Fibroblast of lung (primary cell): ENCODE measurements at regions not wholly inside any gene's neighbourhood (a gene's known extent, or its start where the extent isn't known, plus 50 kb on each side); places are given as distances from the start of the nearest gene placed in this dataset.

Source experiments
- EZH2 ChIP-seq: IDR thresholded peaks from 2 replicates; pipeline ENCODE4 v1.5.1; 2012; ENCODE audit warnings: low read length, control low read depth, mild to moderate bottlenecking; ENCODE audit errors: missing control alignments
- TF ChIP-seq, protein P1 (sequence below), 2 donors: IDR thresholded peaks in 1 of 2; conservative IDR thresholded peaks in 1 of 2; 1 replicate in 1 of 2; 2 replicates in 1 of 2; pipeline ENCODE4 v1.5.1; 2011 to 2012; ENCODE audit warnings: low read length in 2 of 2, control low read depth in 1 of 2, inconsistent platforms in 1 of 2, low read depth in 1 of 2, mild to moderate bottlenecking in 1 of 2

- TF ChIP-seq, protein P1, sequence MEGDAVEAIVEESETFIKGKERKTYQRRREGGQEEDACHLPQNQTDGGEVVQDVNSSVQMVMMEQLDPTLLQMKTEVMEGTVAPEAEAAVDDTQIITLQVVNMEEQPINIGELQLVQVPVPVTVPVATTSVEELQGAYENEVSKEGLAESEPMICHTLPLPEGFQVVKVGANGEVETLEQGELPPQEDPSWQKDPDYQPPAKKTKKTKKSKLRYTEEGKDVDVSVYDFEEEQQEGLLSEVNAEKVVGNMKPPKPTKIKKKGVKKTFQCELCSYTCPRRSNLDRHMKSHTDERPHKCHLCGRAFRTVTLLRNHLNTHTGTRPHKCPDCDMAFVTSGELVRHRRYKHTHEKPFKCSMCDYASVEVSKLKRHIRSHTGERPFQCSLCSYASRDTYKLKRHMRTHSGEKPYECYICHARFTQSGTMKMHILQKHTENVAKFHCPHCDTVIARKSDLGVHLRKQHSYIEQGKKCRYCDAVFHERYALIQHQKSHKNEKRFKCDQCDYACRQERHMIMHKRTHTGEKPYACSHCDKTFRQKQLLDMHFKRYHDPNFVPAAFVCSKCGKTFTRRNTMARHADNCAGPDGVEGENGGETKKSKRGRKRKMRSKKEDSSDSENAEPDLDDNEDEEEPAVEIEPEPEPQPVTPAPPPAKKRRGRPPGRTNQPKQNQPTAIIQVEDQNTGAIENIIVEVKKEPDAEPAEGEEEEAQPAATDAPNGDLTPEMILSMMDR (conservative IDR thresholded peaks at IDR 0.05 in 1 of 2, IDR thresholded peaks at IDR 0.05 in 1 of 2; ENCODE audit: low read depth in 1 of 2, low read length in 2 of 2): no peak
- TF ChIP-seq EZH2: no peak
These were observed 339.7 kb downstream of the ACTR3B start for GRCh38 chr7:153099235-153099634.
